OCI-LY7 (cell line): ENCODE measurements at regions not wholly inside any gene's neighbourhood (a gene's known extent, or its start where the extent isn't known, plus 50 kb on each side); places are given as distances from the start of the nearest gene placed in this dataset.

Experiments used
- EZH2phosphoT487 ChIP-seq: fragments of 200-600 bp; sonication (generic); IDR thresholded peaks from 2 replicates; pipeline ENCODE4 v1.6.1; 2018; ENCODE audit warnings: low read depth, borderline replicate concordance, mild to moderate bottlenecking, mixed run types, antibody characterized with exemption, low read length, moderate library complexity, mixed read lengths
- TF ChIP-seq, protein P1 (sequence below): fragments of 200-600 bp; sonication (generic); conservative IDR thresholded peaks from 2 replicates; pipeline ENCODE4 v1.5.1; 2014; ENCODE audit warnings: mild to moderate bottlenecking, antibody characterized with exemption, low read length, moderate library complexity, mixed read lengths

DNA sequence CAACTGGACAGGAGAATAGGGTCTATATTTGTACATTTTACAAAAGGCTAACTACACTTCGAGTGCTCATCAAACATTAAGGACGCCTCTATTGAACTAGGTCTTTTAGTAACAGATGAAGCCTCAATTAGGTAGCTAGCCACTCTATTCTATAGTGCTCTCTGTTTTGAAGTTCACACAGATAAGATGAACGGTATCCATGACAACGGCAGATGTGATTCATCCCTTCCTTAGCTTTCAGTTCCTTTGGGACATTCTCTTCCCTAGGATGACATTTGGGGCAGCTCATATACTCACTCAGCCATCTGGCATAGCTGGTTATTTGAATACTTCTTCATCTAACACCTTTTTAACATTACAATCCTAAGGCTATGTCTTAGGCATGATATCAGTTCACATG, 62.4 kb upstream of the WDFY3 start:
- TF ChIP-seq, protein P1, sequence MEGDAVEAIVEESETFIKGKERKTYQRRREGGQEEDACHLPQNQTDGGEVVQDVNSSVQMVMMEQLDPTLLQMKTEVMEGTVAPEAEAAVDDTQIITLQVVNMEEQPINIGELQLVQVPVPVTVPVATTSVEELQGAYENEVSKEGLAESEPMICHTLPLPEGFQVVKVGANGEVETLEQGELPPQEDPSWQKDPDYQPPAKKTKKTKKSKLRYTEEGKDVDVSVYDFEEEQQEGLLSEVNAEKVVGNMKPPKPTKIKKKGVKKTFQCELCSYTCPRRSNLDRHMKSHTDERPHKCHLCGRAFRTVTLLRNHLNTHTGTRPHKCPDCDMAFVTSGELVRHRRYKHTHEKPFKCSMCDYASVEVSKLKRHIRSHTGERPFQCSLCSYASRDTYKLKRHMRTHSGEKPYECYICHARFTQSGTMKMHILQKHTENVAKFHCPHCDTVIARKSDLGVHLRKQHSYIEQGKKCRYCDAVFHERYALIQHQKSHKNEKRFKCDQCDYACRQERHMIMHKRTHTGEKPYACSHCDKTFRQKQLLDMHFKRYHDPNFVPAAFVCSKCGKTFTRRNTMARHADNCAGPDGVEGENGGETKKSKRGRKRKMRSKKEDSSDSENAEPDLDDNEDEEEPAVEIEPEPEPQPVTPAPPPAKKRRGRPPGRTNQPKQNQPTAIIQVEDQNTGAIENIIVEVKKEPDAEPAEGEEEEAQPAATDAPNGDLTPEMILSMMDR, result no peak
- no peak for TF ChIP-seq EZH2phosphoT487
